HL-60 (cell line): ENCODE measurements at regions not wholly inside any gene's neighbourhood (a gene's known extent, or its start where the extent isn't known, plus 50 kb on each side); places are given as distances from the start of the nearest gene placed in this dataset.

ENCODE experiments used
- CTCF ChIP-seq: IDR thresholded peaks from one replicate; pipeline ENCODE4 v1.5.1; 2011; ENCODE audit warnings: low read length, control low read depth, inconsistent platforms; ENCODE audit not compliant: insufficient read depth
- GABPA ChIP-seq: IDR thresholded peaks from 2 replicates; pipeline ENCODE4 v1.6.1; 2012; ENCODE audit warnings: low read depth
- POLR2AphosphoS5 ChIP-seq: IDR thresholded peaks from 2 replicates; pipeline ENCODE4 v1.6.1; 2012; ENCODE audit warnings: low read depth
- REST ChIP-seq: IDR thresholded peaks from 2 replicates; pipeline ENCODE4 v1.6.1; 2012; ENCODE audit warnings: low read depth; ENCODE audit not compliant: insufficient replicate concordance

GRCh38 chr7:114209968-114210367, 204.6 kb upstream of the FOXP2 start:
- TF ChIP-seq CTCF (no peak), POLR2AphosphoS5 (no peak), REST (no peak), GABPA (no peak)
